ENCODE measurements at regions not wholly inside any gene's neighbourhood (a gene's known extent, or its start where the extent isn't known, plus 50 kb on each side); places are given as distances from the start of the nearest gene placed in this dataset.

- FAIRE-seq: no peak
- DNase-seq (ENCODE audit: insufficient read length, low spot score): no peak
- TF ChIP-seq SPI1 (IDR thresholded peaks at IDR 0.05; ENCODE audit: low read depth, low read length): no peak
- no peak for TF ChIP-seq PAX5 (IDR thresholded peaks at IDR 0.05; ENCODE audit: insufficient read depth, low read length, severe bottlenecking)
Observed at GRCh38 chr11:122336706-122337105, 220.7 kb upstream of the BLID start.

- FAIRE-seq (no peak), DNase-seq (ENCODE audit: insufficient read length, low spot score) (no peak)
- no peak for TF ChIP-seq SPI1 (IDR thresholded peaks at IDR 0.05; ENCODE audit: low read depth, low read length)
Observed at GRCh38 chr11:122334546-122335339, 218.7 kb upstream of the BLID start.

GRCh38 chr11:122333467-122333866, 217.5 kb upstream of the BLID start:
- no peak for TF ChIP-seq POU2F2 (IDR thresholded peaks at IDR 0.05; ENCODE audit: low read depth, low read length)
- no peak for TF ChIP-seq PAX5 (IDR thresholded peaks at IDR 0.05; ENCODE audit: insufficient read depth, low read length, severe bottlenecking)
- TF ChIP-seq SPI1 (IDR thresholded peaks at IDR 0.05; ENCODE audit: low read depth, low read length): no peak
- no peak for TF ChIP-seq TAF1 (IDR thresholded peaks at IDR 0.05; ENCODE audit: low read depth, low read length)
- no peak for TF ChIP-seq POLR2AphosphoS5 (IDR thresholded peaks at IDR 0.05; ENCODE audit: low read depth, low read length)
- TF ChIP-seq POLR2A (IDR thresholded peaks at IDR 0.05; ENCODE audit: low read depth, low read length): no peak
- no peak for DNase-seq (ENCODE audit: insufficient read length, low spot score)
- no peak for FAIRE-seq

- FAIRE-seq (no peak), DNase-seq (ENCODE audit: insufficient read length, low spot score) (no peak)
- no peak for TF ChIP-seq PAX5 (IDR thresholded peaks at IDR 0.05; ENCODE audit: insufficient read depth, low read length, severe bottlenecking)
- TF ChIP-seq POLR2AphosphoS5 (IDR thresholded peaks at IDR 0.05; ENCODE audit: low read depth, low read length): no peak
- no peak for TF ChIP-seq POU2F2 (IDR thresholded peaks at IDR 0.05; ENCODE audit: low read depth, low read length)
- TF ChIP-seq TAF1 (IDR thresholded peaks at IDR 0.05; ENCODE audit: low read depth, low read length): no peak
- TF ChIP-seq SPI1 (IDR thresholded peaks at IDR 0.05; ENCODE audit: low read depth, low read length): no peak
- no peak for TF ChIP-seq POLR2A (IDR thresholded peaks at IDR 0.05; ENCODE audit: low read depth, low read length)
Observed at GRCh38 chr11:122331079-122331478, 215.1 kb upstream of the BLID start.

- no peak for DNase-seq (ENCODE audit: insufficient read length, low spot score)
- FAIRE-seq: no peak
- no peak for TF ChIP-seq SPI1 (IDR thresholded peaks at IDR 0.05; ENCODE audit: low read depth, low read length)
- no peak for TF ChIP-seq POU2F2 (IDR thresholded peaks at IDR 0.05; ENCODE audit: low read depth, low read length)
- TF ChIP-seq PAX5 (IDR thresholded peaks at IDR 0.05; ENCODE audit: insufficient read depth, low read length, severe bottlenecking): no peak
- TF ChIP-seq TAF1 (IDR thresholded peaks at IDR 0.05; ENCODE audit: low read depth, low read length): no peak
- TF ChIP-seq POLR2A (IDR thresholded peaks at IDR 0.05; ENCODE audit: low read depth, low read length): no peak
- no peak for TF ChIP-seq POLR2AphosphoS5 (IDR thresholded peaks at IDR 0.05; ENCODE audit: low read depth, low read length)
Observed at GRCh38 chr11:122330279-122330965, 214.4 kb upstream of the BLID start.

GRCh38 chr11:122327528-122327927, 211.5 kb upstream of the BLID start:
- no peak for DNase-seq (ENCODE audit: insufficient read length, low spot score)
- FAIRE-seq: no peak
- no peak for TF ChIP-seq SPI1 (IDR thresholded peaks at IDR 0.05; ENCODE audit: low read depth, low read length)
- no peak for TF ChIP-seq TAF1 (IDR thresholded peaks at IDR 0.05; ENCODE audit: low read depth, low read length)
- TF ChIP-seq PAX5 (IDR thresholded peaks at IDR 0.05; ENCODE audit: insufficient read depth, low read length, severe bottlenecking): no peak
- no peak for TF ChIP-seq POLR2A (IDR thresholded peaks at IDR 0.05; ENCODE audit: low read depth, low read length)
- no peak for TF ChIP-seq POU2F2 (IDR thresholded peaks at IDR 0.05; ENCODE audit: low read depth, low read length)
- TF ChIP-seq POLR2AphosphoS5 (IDR thresholded peaks at IDR 0.05; ENCODE audit: low read depth, low read length): no peak

- no peak for FAIRE-seq
Observed at GRCh38 chr11:122323754-122324421, 207.9 kb upstream of the BLID start.

GRCh38 chr11:122322329-122322728, 206.3 kb upstream of the BLID start:
- FAIRE-seq (no peak), DNase-seq (ENCODE audit: insufficient read length, low spot score) (no peak)
- TF ChIP-seq SPI1 (IDR thresholded peaks at IDR 0.05; ENCODE audit: low read depth, low read length): no peak

More at GRCh38 chr11:122323754-122324421, 207.9 kb upstream of the BLID start:
- DNase-seq (ENCODE audit: insufficient read length, low spot score): no peak
- TF ChIP-seq SPI1 (IDR thresholded peaks at IDR 0.05; ENCODE audit: low read depth, low read length): no peak

- TF ChIP-seq POU2F2 (IDR thresholded peaks at IDR 0.05; ENCODE audit: low read depth, low read length): no peak
- TF ChIP-seq SPI1 (IDR thresholded peaks at IDR 0.05; ENCODE audit: low read depth, low read length): no peak
- no peak for TF ChIP-seq TAF1 (IDR thresholded peaks at IDR 0.05; ENCODE audit: low read depth, low read length)
- no peak for TF ChIP-seq PAX5 (IDR thresholded peaks at IDR 0.05; ENCODE audit: insufficient read depth, low read length, severe bottlenecking)
- FAIRE-seq: no peak
Observed at GRCh38 chr11:122320671-122321070, 204.7 kb upstream of the BLID start.

More at GRCh38 chr11:122320671-122321070, 204.7 kb upstream of the BLID start:
- no peak for DNase-seq (ENCODE audit: insufficient read length, low spot score)

All from GM12891 (cell line).